GM12875 (cell line): ENCODE measurements at regions not wholly inside any gene's neighbourhood (a gene's known extent, or its start where the extent isn't known, plus 50 kb on each side); places are given as distances from the start of the nearest gene placed in this dataset.

Experiments
- H3K4me3 ChIP-seq: one replicate; pipeline ENCODE4 v1.5.1; 2011; ENCODE audit warnings: low read depth, low read length, control low read depth
- CTCF ChIP-seq: IDR thresholded peaks from 2 replicates; pipeline ENCODE4 v1.5.1; 2011; ENCODE audit warnings: low read depth, mild to moderate bottlenecking, control low read depth, inconsistent platforms, low read length, moderate library complexity, borderline replicate concordance; ENCODE audit not compliant: insufficient read depth

GRCh38 chr21:43268804-43269186 is 100.0 kb downstream of the CRYAA start:
- no peak overlapping the region for H3K4me3 ChIP-seq
- peak; percentile 12; the same call in 1 of the 2 replicates for TF ChIP-seq CTCF

- no peak overlapping the region for H3K4me3 ChIP-seq
- no peak for TF ChIP-seq CTCF
These were observed 99.4 kb downstream of the CRYAA start for GRCh38 chr21:43268086-43268803.

- no peak for TF ChIP-seq CTCF
- H3K4me3 ChIP-seq = no peak overlapping the region
These were observed 98.7 kb downstream of the CRYAA start for GRCh38 chr21:43267391-43268085.

- H3K4me3 ChIP-seq = no peak overlapping the region
- no peak for TF ChIP-seq CTCF
These were observed 97.7 kb downstream of the CRYAA start for GRCh38 chr21:43266534-43266933.

GRCh38 chr21:43262427-43262826 is 93.6 kb downstream of the CRYAA start:
- no peak overlapping the region for H3K4me3 ChIP-seq
- no peak for TF ChIP-seq CTCF
